Mesodermal cell (in vitro differentiated cells): ENCODE measurements at regions not wholly inside any gene's neighbourhood (a gene's known extent, or its start where the extent isn't known, plus 50 kb on each side); places are given as distances from the start of the nearest gene placed in this dataset.
"Not testable (repeated sequence)": the region's sequence is repeated elsewhere in the genome, so short reads cannot be mapped to it uniquely, and the experiment has no call there.

Experiments used
- H3K27ac ChIP-seq: 2 replicates; pipeline ENCODE4 v1.7.0; 2013; ENCODE audit warnings: mild to moderate bottlenecking, low read depth, low read length, moderate library complexity; ENCODE audit not compliant: severe bottlenecking
- H3K36me3 ChIP-seq: 2 replicates; pipeline ENCODE4 v1.7.1; 2013; ENCODE audit warnings: mild to moderate bottlenecking, low read length, moderate library complexity; ENCODE audit not compliant: control insufficient read depth, insufficient read depth
- H3K4me1 ChIP-seq: one replicate; pipeline ENCODE4 v1.7.1; 2013; ENCODE audit warnings: mild to moderate bottlenecking, low read length; ENCODE audit not compliant: insufficient read depth, control insufficient read depth, poor library complexity, severe bottlenecking
- H3K4me3 ChIP-seq: 2 replicates; pipeline ENCODE4 v1.7.0; 2013; ENCODE audit warnings: low read length, control low read depth, mild to moderate bottlenecking; ENCODE audit not compliant: insufficient read depth, poor library complexity, severe bottlenecking; ENCODE audit errors: extremely low read depth
- H3K9me3 ChIP-seq: 2 replicates; pipeline ENCODE4 v1.7.1; 2013; ENCODE audit warnings: mild to moderate bottlenecking, low read length, moderate library complexity; ENCODE audit not compliant: control insufficient read depth
- WGBS, 2 experiments: methylation state at CpG; one replicate each; pipeline ENCODE4 v1.1.5; 2013; ENCODE audit warnings: missing lambda C conversion rate in 2 of 2; ENCODE audit not compliant: insufficient coverage in 2 of 2; 5-methylcytosine and 5-hydroxymethylcytosine counted together

DNA sequence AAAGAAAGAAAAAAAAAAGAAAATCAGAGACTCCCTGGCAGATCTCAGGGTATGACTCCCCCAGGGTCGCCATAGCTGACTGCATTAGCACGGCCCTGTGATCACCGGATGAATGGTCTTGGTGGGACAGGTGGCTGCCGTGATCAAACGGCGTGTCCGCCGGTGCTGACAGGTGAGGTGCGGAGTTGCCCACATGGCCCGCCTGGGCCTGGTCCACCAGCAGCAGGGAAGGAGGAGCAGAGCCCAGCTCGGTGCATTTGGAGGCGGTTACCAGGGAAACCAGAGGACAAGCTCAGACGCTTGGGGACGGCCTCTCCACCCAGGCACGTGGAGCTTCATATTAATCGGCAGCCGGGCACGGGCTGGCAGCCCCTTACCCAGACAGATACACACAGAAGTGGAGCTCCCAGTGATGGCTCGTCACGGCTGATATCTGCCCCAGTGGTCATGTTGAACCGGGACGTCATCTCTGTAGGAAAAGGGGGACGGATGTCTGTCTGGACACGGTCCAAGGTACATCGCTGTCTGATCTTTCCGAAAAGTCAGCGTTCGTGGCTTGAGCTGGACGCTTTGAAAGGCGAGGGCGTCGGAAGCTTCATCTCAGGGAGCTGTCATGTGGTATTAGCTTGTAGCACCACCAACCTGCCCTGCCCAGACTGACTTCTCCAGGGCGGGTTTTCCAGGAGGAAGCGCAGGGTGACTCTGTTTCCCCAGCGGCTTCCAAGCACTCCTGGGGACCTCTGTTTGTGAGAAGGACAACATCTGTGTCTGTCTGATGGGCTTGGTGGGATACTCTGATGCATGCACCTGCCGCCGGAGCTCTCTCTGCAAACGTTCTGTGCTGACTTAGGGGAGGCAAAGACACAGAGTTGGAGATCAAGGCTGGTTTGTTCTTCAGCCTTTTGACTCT is 180.7 kb downstream of the CRLF2 start:
- 89 to 91% methylated on average over 35 to 37 of the region's 38 CpGs for WGBS, 2 experiments
- Histone ChIP-seq H3K27ac (no peak overlapping the region), H3K4me1 (no peaks in the 10 kb centered on the region), H3K4me3 (no peak overlapping the region), H3K36me3 (no peaks in the 10 kb centered on the region), H3K9me3 (no peaks in the 10 kb centered on the region)

DNA sequence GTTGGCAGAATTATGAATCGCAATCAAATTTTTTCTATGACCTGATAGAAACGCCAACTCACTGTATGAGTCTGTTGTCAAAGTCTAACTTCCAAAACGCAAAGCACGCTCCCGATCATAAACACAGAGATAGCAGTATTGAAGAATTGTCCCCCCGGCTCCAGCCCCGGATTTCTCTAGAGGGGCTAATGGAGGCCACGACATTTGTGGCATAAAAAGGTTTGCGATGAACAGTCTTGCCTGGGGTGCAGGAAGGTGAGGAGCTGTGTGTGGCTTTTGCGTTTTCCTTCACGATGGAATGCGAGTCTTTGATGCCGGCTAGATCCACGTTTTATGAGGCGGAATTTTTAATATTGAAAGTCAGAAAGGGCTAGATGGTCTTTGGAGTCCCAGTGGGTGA is 183.0 kb downstream of the CRLF2 start:
- Histone ChIP-seq H3K4me1 (no peaks in the 10 kb centered on the region), H3K36me3 (no peaks in the 10 kb centered on the region), H3K27ac (no peak overlapping the region), H3K9me3 (no peaks in the 10 kb centered on the region), H3K4me3 (no peak overlapping the region)
- 85 to 89% methylated on average over 13 to 15 of the region's 15 CpGs for WGBS, 2 experiments

DNA sequence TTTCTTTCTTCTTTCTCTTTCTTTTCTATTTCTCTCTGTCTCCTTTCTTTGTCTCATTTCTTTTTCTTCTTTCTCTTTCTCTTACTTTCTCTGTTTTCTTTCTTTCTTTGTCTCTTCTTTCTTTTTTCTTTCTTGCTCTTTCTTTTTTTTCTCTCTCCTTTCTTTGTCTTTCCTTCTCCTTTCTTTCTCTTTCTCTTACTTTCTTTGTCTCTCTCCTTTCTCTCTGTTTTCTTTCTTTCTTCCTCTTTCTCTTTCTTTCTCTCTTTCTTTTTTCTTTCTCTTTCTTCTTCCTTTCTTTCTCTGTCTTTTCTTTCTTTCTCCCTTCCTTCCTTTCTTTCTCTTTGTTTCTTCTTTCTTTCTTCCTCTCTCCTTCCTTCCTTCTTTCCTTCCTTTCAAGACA is 184.8 kb downstream of the CRLF2 start:
- no peaks in the 10 kb centered on the region for H3K36me3 ChIP-seq
- no peak overlapping the region for H3K27ac ChIP-seq
- no peaks in the 10 kb centered on the region for H3K9me3 ChIP-seq

DNA sequence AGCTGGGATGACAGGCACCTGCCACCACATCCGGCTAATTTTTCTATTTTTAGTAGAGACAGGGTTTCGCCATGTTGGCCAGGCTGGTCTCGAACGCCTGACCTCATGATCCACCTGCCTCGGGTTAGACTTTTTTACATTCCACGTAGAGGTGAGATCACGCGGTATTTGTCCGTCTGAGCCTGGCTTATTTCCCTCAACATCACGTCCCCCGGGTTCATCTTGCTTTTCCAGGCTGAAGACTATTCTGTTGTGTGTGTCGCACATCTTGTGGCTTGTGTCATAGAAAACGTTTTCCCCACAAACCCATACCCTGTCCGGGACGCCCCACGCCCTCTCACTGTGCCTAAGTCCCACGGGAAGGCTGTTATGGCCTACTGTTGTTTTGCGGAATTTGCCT is 185.3 kb downstream of the CRLF2 start:
- no peak overlapping the region for H3K27ac ChIP-seq
- no peak overlapping the region for H3K4me3 ChIP-seq
- WGBS, 2 experiments, result 80 to 93% methylated on average over 14 to 18 of the region's 18 CpGs
- H3K4me1 ChIP-seq, result no peaks in the 10 kb centered on the region
- no peaks in the 10 kb centered on the region for H3K36me3 ChIP-seq
- no peaks in the 10 kb centered on the region for H3K9me3 ChIP-seq

More for the DNA sequence above, 184.8 kb downstream of the CRLF2 start:
- no peak overlapping the region for H3K4me3 ChIP-seq
- H3K4me1 ChIP-seq, result no peaks in the 10 kb centered on the region

DNA sequence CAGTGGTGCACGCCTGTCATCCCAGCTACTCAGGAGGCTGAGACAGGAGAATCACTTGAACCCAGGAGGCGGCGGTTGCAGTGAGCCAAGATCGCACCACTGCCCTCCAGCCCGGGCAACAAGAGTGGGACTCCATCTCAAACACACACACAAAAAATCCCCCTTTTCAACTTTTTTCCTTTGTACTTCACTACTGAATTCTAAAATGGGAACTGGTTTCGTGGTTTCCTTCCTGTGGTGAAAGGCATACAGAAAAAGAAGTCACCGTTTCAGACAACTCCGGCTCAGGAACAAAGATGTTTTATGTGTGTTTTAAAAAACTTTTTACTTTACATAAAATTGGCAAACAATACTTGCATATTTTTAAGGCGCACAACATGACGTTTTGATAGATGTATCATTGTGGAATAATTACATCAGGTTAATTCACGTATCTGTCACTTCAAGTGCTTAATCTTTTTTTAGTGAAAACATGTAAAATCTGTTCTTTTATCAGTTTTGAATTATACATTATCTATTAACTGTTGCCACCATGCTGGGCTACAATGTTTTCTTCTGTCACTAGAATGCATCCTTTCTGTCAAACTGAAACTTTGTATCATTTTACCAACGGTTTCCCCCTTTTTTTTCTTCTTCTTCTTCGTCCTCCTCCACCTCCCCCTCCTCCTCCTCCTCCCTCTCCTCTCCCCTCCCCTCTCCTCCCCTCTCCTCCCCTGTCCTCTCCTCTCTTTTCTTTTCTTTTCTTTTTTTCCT is 186.0 kb downstream of the CRLF2 start:
- Histone ChIP-seq H3K4me1 (no peaks in the 10 kb centered on the region), H3K4me3 (no peak overlapping the region), H3K9me3 (peaks cover 3% of the 10 kb centered on the region), H3K36me3 (no peaks in the 10 kb centered on the region), H3K27ac (no peak overlapping the region)
- 70 to 72% methylated on average over 6 to 7 of the region's 13 CpGs for WGBS, 2 experiments

DNA sequence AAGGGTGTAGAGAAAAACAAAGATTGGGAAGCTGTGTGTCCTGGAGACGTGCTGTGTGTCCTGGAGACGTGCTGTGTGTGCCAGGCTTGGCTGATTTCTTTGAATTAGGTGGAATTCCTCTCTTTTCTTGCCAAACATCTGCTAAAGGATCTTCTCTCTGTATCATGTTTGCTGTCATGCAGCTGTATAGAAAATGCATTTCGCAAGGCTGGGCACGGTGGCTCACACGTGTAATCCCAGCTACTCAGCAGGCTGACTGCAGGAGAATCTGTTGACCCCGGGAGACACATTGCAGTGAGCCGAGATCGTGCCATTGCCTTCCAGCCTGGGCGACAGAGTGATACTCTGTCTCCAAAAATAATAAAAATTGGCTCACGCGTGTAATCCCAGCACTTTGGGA is 187.0 kb downstream of the CRLF2 start:
- no peaks in the 10 kb centered on the region for H3K36me3 ChIP-seq

GRCh38 chrX:1023676-1024075 is 188.8 kb downstream of the CRLF2 start:
- H3K4me1 ChIP-seq, result no peaks in the 10 kb centered on the region
- no peaks in the 10 kb centered on the region for H3K36me3 ChIP-seq
- peaks cover 6% of the 10 kb centered on the region for H3K9me3 ChIP-seq
- WGBS, 2 experiments, result 75 to 93% methylated on average over 9 of the region's 12 CpGs
- no peak overlapping the region for H3K4me3 ChIP-seq
- no peak overlapping the region for H3K27ac ChIP-seq

More for the DNA sequence above, 187.0 kb downstream of the CRLF2 start:
- WGBS, 2 experiments, result 80 to 85% methylated on average over 8 to 11 of the region's 11 CpGs
- Histone ChIP-seq H3K4me1 (no peaks in the 10 kb centered on the region), H3K27ac (no peak overlapping the region), H3K4me3 (no peak overlapping the region), H3K9me3 (peaks cover 6% of the 10 kb centered on the region)

DNA sequence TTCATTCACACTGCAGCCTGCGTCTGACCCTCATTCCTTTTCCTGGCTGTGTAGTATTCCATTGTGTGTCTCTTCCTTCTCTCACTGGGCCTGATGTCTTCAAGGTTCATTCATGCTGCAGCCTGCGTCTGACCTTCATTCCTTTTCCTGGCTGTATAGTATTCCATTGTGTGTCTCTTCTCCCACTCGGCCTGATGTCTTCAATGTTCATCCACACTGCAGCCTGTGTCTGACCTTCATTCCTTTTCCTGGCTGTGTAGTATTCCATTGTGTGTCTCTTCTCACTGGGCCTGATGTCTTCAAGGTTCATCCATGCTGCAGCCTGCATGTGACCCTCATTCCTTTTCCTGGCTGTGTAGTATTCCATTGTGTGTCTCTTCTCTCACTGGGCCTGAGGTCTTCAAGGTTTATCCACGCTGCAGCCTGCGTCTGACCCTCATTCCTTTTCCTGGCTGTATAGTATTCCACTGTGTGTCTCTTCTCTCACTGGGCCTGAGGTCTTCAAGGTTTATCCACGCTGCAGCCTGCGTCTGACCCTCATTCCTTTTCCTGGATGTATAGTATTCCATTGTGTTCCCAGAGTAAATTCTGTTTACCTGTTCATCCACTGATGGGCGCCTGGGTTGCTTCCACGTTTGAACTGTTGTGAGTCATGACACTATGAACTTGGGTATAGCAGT is 191.0 kb downstream of the CRLF2 start:
- 79 to 88% methylated on average over 3 to 8 of the region's 9 CpGs for WGBS, 2 experiments

GRCh38 chrX:1020634-1021166 is 191.7 kb downstream of the CRLF2 start:
- WGBS, 2 experiments, result 91 to 95% methylated on average over 3 of the region's 3 CpGs

More for the DNA sequence above, 191.0 kb downstream of the CRLF2 start:
- H3K27ac ChIP-seq, H3K36me3 ChIP-seq, H3K9me3 ChIP-seq, H3K4me3 ChIP-seq, H3K4me1 ChIP-seq: not testable (repeated sequence)

GRCh38 chrX:1016926-1017325 is 195.5 kb downstream of the CRLF2 start:
- H3K9me3 ChIP-seq, H3K27ac ChIP-seq, H3K4me3 ChIP-seq, H3K4me1 ChIP-seq, H3K36me3 ChIP-seq: not testable (repeated sequence)
- WGBS, 2 experiments, result 94 to 96% methylated on average over 11 to 12 of the region's 15 CpGs

More at GRCh38 chrX:1020634-1021166, 191.7 kb downstream of the CRLF2 start:
- no peak overlapping the region for H3K27ac ChIP-seq
- H3K4me1 ChIP-seq, result no peaks in the 10 kb centered on the region
- peaks cover 6% of the 10 kb centered on the region for H3K9me3 ChIP-seq
- no peak overlapping the region for H3K4me3 ChIP-seq
- H3K36me3 ChIP-seq, result no peaks in the 10 kb centered on the region
